ENCODE measurements at regions not wholly inside any gene's neighbourhood (a gene's known extent, or its start where the extent isn't known, plus 50 kb on each side); places are given as distances from the start of the nearest gene placed in this dataset.

GRCh38 chr14:30016002-30016401 lies 88.4 kb upstream of the PRKD1 start:
- no peak for TF ChIP-seq CTCF (IDR thresholded peaks at IDR 0.05 in 2 of 3, conservative IDR thresholded peaks at IDR 0.05 in 1 of 3; ENCODE audit: control insufficient read depth in 2 of 3, extremely low read depth in 1 of 3, insufficient read depth in 1 of 3, low read depth in 3 of 3, low read length in 3 of 3)
- TF ChIP-seq POLR2AphosphoS5 (IDR thresholded peaks at IDR 0.05; ENCODE audit: low read length), result no peak

Data from GM12878 (cell line).